WTC11 (cell line): ENCODE measurements at regions not wholly inside any gene's neighbourhood (a gene's known extent, or its start where the extent isn't known, plus 50 kb on each side); places are given as distances from the start of the nearest gene placed in this dataset.

ENCODE experiments used
- ATAC-seq: fragments of 200-7000 bp; cut with Tn5 transposase; 2 replicates; pipeline ENCODE4 v1.10.0; 2021; ENCODE audit warnings: mild to moderate bottlenecking, moderate library complexity
- CTCF ChIA-PET: fragments of 300-600 bp; sonication (Branson Sonifier 250); formaldehyde crosslinking; loops from one replicate; lab custom pipeline; 2021; ENCODE audit warnings: antibody characterized with exemption; lab: Charles Lee
- POLR2A ChIA-PET: fragments of 350-600 bp; sonication (Branson Sonifier 250); formaldehyde crosslinking; loops from one replicate; lab custom pipeline; 2021; ENCODE audit warnings: antibody characterized with exemption; lab: Charles Lee
- DNase-seq: peaks from one replicate; pipeline ENCODE4 v3.0.0; 2021; ENCODE audit warnings: low spot score
- H3K27ac Mint-ChIP-seq: 2 replicates; pipeline ENCODE4 v1.8.0; 2021; ENCODE audit warnings: mixed read lengths
- H3K27me3 Mint-ChIP-seq: 2 replicates; pipeline ENCODE4 v1.8.0; 2021; ENCODE audit warnings: low read depth, mild to moderate bottlenecking, moderate library complexity, mixed read lengths
- H3K36me3 Mint-ChIP-seq: 2 replicates; pipeline ENCODE4 v1.8.0; 2021; ENCODE audit warnings: mixed read lengths
- H3K4me1 Mint-ChIP-seq: 2 replicates; pipeline ENCODE4 v1.8.0; 2022; ENCODE audit warnings: mixed read lengths
- H3K4me3 Mint-ChIP-seq: 2 replicates; pipeline ENCODE4 v1.8.0; 2021; ENCODE audit warnings: mild to moderate bottlenecking, moderate library complexity, mixed read lengths
- H3K9me3 Mint-ChIP-seq: 2 replicates; pipeline ENCODE4 v1.8.0; 2021; ENCODE audit warnings: mixed read lengths
- CREB1 ChIP-seq: sonication (generic); formaldehyde crosslinking; IDR thresholded peaks from 2 replicates; pipeline ENCODE4 v1.8.0; 2023; ENCODE audit warnings: mild to moderate bottlenecking, missing genetic modification reagents
- CREM ChIP-seq: sonication (generic); formaldehyde crosslinking; IDR thresholded peaks from 2 replicates; pipeline ENCODE4 v1.8.1; 2022; ENCODE audit warnings: mild to moderate bottlenecking, missing genetic modification reagents, moderate library complexity
- ESRRA ChIP-seq: sonication (generic); formaldehyde crosslinking; IDR thresholded peaks from 2 replicates; pipeline ENCODE4 v1.8.1; 2022; ENCODE audit warnings: mild to moderate bottlenecking, missing genetic modification reagents, borderline replicate concordance
- FOXP1 ChIP-seq: sonication (generic); formaldehyde crosslinking; IDR thresholded peaks from 2 replicates; pipeline ENCODE4 v1.8.0; 2022; ENCODE audit warnings: missing genetic modification reagents, mild to moderate bottlenecking, moderate library complexity, borderline replicate concordance
- JUN ChIP-seq: sonication (generic); formaldehyde crosslinking; IDR thresholded peaks from 2 replicates; pipeline ENCODE4 v1.8.0; 2023; ENCODE audit warnings: mild to moderate bottlenecking, missing genetic modification reagents
- MYBL2 ChIP-seq: sonication (generic); formaldehyde crosslinking; IDR thresholded peaks from 2 replicates; pipeline ENCODE4 v1.8.1; 2023; ENCODE audit warnings: mild to moderate bottlenecking, moderate library complexity, missing genetic modification reagents
- NR1H2 ChIP-seq: sonication (generic); formaldehyde crosslinking; IDR thresholded peaks from 2 replicates; pipeline ENCODE4 v1.9.0; 2021; ENCODE audit warnings: mild to moderate bottlenecking, moderate library complexity, missing genetic modification reagents
- SP1 ChIP-seq: sonication (generic); formaldehyde crosslinking; conservative IDR thresholded peaks from 2 replicates; pipeline ENCODE4 v1.8.1; 2022; ENCODE audit warnings: missing genetic modification reagents
- TEAD4 ChIP-seq: sonication (generic); formaldehyde crosslinking; IDR thresholded peaks from 2 replicates; pipeline ENCODE4 v1.8.0; 2022; ENCODE audit warnings: mild to moderate bottlenecking, missing genetic modification reagents
- TP53 ChIP-seq: sonication (generic); formaldehyde crosslinking; IDR thresholded peaks from 2 replicates; pipeline ENCODE4 v1.8.1; 2023; ENCODE audit warnings: mild to moderate bottlenecking, missing genetic modification reagents
- ZNF138 ChIP-seq: sonication (generic); formaldehyde crosslinking; conservative IDR thresholded peaks from 2 replicates; pipeline ENCODE4 v1.8.1; 2022; ENCODE audit warnings: mild to moderate bottlenecking, moderate library complexity, missing genetic modification reagents
- ZNF232 ChIP-seq: sonication (generic); formaldehyde crosslinking; IDR thresholded peaks from 2 replicates; pipeline ENCODE4 v1.8.0; 2022; ENCODE audit warnings: mild to moderate bottlenecking, missing genetic modification reagents
- ZNF423 ChIP-seq: fragments of 250-450 bp; sonication (Bioruptor Pico); IDR thresholded peaks from 2 replicates; pipeline ENCODE4 v2.1.2; 2022; ENCODE audit warnings: mild to moderate bottlenecking, moderate library complexity
- ZNF671 ChIP-seq: fragments of 250-450 bp; sonication (Bioruptor Pico); IDR thresholded peaks from 2 replicates; pipeline ENCODE4 v1.8.0; 2021; ENCODE audit warnings: mild to moderate bottlenecking
- TF ChIP-seq, protein P1 (sequence below): fragments of 250-450 bp; sonication (Bioruptor Pico); IDR thresholded peaks from 2 replicates; pipeline ENCODE4 v1.9.0; 2021; ENCODE audit warnings: moderate library complexity, mild to moderate bottlenecking, inconsistent platforms, borderline replicate concordance
- TF ChIP-seq, protein P2 (sequence below): sonication (generic); formaldehyde crosslinking; IDR thresholded peaks from 2 replicates; pipeline ENCODE4 v1.8.0; 2022; ENCODE audit warnings: mild to moderate bottlenecking, missing genetic modification reagents
- TF ChIP-seq, protein P3 (sequence below): sonication (generic); formaldehyde crosslinking; conservative IDR thresholded peaks from 2 replicates; pipeline ENCODE4 v1.8.1; 2022; ENCODE audit warnings: mild to moderate bottlenecking, missing genetic modification reagents
- TF ChIP-seq, protein P4 (sequence below): fragments of 200-600 bp; IDR thresholded peaks from 2 replicates; pipeline ENCODE4 v1.8.0; 2022; ENCODE audit warnings: antibody characterized with exemption
- TF ChIP-seq, protein P5 (sequence below): sonication (generic); formaldehyde crosslinking; IDR thresholded peaks from 2 replicates; pipeline ENCODE4 v1.8.0; 2023; ENCODE audit warnings: mild to moderate bottlenecking, missing genetic modification reagents
- TF ChIP-seq, protein P6 (sequence below): fragments of 250-450 bp; sonication (Bioruptor Pico); IDR thresholded peaks from 2 replicates; pipeline ENCODE4 v1.9.0; 2021; ENCODE audit warnings: mild to moderate bottlenecking
- TF ChIP-seq, protein P7 (sequence below): sonication (generic); formaldehyde crosslinking; IDR thresholded peaks from 2 replicates; pipeline ENCODE4 v1.8.0; 2023; ENCODE audit warnings: missing genetic modification reagents, mild to moderate bottlenecking, borderline replicate concordance
- TF ChIP-seq, protein P8 (sequence below): sonication (generic); formaldehyde crosslinking; IDR thresholded peaks from 2 replicates; pipeline ENCODE4 v1.8.1; 2022; ENCODE audit warnings: mild to moderate bottlenecking, moderate library complexity, missing genetic modification reagents

DNA sequence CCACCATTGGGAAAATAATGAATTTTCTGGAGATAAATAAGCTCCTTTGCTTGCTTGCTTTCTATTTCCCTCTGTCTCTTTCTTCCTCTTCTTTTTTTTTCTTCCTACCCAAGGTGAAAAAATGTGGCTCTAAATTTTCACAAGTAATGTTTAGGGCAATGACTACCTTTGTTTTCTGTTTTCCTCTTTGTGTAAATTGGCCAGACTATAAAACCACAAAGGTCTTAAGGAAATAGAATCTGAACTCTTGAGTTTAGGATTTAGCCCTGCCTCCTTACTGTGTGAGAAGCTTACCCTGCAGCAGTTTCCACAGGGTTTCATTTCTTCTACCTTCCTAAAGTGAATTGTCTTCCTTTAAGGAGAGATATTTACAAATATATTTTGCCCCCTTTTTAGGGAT lies 330.4 kb downstream of the ARL4A start (continued):
- TF ChIP-seq ZNF138, result no peak
- no peak for TF ChIP-seq MYBL2 (CRISPR knock-in tag)
- TF ChIP-seq TEAD4 (CRISPR knock-in tag), result no peak
- no peak for TF ChIP-seq CREM (CRISPR knock-in tag)
- TF ChIP-seq NR1H2 (CRISPR knock-in tag), result no peak
- TF ChIP-seq, protein P1, sequence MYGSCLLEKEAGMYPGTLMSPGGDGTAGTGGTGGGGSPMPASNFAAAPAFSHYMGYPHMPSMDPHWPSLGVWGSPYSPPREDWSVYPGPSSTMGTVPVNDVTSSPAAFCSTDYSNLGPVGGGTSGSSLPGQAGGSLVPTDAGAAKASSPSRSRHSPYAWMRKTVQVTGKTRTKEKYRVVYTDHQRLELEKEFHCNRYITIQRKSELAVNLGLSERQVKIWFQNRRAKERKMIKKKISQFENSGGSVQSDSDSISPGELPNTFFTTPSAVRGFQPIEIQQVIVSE (CRISPR knock-in tag), result no peak
- no peak for TF ChIP-seq ESRRA (CRISPR knock-in tag)
- TF ChIP-seq, protein P2, sequence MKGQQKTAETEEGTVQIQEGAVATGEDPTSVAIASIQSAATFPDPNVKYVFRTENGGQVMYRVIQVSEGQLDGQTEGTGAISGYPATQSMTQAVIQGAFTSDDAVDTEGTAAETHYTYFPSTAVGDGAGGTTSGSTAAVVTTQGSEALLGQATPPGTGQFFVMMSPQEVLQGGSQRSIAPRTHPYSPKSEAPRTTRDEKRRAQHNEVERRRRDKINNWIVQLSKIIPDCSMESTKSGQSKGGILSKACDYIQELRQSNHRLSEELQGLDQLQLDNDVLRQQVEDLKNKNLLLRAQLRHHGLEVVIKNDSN (CRISPR knock-in tag), result no peak

DNA sequence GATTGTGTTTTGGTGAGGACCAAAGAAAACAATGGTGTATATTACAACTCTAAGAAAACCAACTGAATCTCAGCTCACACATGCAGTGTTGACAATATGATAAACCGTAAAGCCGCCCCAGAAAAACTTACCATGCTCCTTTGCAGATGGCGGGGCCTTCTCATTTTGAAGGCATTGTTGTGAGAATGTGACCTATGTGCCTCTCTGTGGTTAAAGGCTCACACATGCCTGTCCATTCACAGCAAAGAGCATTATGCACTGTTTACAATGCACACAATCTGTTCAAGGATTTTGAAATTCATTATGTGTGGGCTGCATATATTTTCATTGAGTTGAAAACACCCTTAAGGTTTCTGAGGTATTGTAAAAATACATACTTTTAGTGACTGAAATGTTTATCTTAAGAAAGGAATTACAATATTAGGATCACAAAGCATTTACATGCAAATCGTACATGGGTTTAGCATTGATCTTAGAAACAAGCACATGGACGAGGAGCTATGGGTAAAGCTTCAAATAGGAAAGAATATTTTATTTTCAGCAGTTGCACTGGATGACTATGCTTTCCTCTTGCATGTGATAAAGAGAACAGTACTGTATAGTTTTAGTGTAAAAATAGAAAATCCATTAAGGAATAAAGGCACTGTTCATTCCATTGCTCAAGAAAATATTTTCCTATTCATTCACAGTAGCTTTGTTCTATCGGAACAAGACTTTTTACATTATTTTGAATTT lies 334.3 kb downstream of the ARL4A start:
- no peak for ATAC-seq
- no peak for DNase-seq
- Mint-ChIP-seq H3K27ac (no peak overlapping the region), H3K9me3 (peaks cover 10% of the 10 kb centered on the region; the same call in 1 of the 2 replicates), H3K4me1 (peaks cover 32% of the 10 kb centered on the region), H3K27me3 (no peaks in the 10 kb centered on the region), H3K4me3 (no peak overlapping the region), H3K36me3 (no peaks in the 10 kb centered on the region)
- ChIA-PET CTCF (no interaction called here), POLR2A (no interaction called here)
- TF ChIP-seq, protein P3, sequence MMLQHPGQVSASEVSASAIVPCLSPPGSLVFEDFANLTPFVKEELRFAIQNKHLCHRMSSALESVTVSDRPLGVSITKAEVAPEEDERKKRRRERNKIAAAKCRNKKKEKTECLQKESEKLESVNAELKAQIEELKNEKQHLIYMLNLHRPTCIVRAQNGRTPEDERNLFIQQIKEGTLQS (CRISPR knock-in tag), result no peak
- TF ChIP-seq, protein P4, sequence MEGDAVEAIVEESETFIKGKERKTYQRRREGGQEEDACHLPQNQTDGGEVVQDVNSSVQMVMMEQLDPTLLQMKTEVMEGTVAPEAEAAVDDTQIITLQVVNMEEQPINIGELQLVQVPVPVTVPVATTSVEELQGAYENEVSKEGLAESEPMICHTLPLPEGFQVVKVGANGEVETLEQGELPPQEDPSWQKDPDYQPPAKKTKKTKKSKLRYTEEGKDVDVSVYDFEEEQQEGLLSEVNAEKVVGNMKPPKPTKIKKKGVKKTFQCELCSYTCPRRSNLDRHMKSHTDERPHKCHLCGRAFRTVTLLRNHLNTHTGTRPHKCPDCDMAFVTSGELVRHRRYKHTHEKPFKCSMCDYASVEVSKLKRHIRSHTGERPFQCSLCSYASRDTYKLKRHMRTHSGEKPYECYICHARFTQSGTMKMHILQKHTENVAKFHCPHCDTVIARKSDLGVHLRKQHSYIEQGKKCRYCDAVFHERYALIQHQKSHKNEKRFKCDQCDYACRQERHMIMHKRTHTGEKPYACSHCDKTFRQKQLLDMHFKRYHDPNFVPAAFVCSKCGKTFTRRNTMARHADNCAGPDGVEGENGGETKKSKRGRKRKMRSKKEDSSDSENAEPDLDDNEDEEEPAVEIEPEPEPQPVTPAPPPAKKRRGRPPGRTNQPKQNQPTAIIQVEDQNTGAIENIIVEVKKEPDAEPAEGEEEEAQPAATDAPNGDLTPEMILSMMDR, result no peak
- TF ChIP-seq, protein P5, sequence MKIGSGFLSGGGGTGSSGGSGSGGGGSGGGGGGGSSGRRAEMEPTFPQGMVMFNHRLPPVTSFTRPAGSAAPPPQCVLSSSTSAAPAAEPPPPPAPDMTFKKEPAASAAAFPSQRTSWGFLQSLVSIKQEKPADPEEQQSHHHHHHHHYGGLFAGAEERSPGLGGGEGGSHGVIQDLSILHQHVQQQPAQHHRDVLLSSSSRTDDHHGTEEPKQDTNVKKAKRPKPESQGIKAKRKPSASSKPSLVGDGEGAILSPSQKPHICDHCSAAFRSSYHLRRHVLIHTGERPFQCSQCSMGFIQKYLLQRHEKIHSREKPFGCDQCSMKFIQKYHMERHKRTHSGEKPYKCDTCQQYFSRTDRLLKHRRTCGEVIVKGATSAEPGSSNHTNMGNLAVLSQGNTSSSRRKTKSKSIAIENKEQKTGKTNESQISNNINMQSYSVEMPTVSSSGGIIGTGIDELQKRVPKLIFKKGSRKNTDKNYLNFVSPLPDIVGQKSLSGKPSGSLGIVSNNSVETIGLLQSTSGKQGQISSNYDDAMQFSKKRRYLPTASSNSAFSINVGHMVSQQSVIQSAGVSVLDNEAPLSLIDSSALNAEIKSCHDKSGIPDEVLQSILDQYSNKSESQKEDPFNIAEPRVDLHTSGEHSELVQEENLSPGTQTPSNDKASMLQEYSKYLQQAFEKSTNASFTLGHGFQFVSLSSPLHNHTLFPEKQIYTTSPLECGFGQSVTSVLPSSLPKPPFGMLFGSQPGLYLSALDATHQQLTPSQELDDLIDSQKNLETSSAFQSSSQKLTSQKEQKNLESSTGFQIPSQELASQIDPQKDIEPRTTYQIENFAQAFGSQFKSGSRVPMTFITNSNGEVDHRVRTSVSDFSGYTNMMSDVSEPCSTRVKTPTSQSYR, result no peak
- TF ChIP-seq, protein P6, sequence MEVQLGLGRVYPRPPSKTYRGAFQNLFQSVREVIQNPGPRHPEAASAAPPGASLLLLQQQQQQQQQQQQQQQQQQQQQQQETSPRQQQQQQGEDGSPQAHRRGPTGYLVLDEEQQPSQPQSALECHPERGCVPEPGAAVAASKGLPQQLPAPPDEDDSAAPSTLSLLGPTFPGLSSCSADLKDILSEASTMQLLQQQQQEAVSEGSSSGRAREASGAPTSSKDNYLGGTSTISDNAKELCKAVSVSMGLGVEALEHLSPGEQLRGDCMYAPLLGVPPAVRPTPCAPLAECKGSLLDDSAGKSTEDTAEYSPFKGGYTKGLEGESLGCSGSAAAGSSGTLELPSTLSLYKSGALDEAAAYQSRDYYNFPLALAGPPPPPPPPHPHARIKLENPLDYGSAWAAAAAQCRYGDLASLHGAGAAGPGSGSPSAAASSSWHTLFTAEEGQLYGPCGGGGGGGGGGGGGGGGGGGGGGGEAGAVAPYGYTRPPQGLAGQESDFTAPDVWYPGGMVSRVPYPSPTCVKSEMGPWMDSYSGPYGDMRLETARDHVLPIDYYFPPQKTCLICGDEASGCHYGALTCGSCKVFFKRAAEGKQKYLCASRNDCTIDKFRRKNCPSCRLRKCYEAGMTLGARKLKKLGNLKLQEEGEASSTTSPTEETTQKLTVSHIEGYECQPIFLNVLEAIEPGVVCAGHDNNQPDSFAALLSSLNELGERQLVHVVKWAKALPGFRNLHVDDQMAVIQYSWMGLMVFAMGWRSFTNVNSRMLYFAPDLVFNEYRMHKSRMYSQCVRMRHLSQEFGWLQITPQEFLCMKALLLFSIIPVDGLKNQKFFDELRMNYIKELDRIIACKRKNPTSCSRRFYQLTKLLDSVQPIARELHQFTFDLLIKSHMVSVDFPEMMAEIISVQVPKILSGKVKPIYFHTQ, result no peak
- no peak for TF ChIP-seq ZNF671 (CRISPR knock-in tag)
- TF ChIP-seq CREB1, result no peak
- TF ChIP-seq, protein P7, sequence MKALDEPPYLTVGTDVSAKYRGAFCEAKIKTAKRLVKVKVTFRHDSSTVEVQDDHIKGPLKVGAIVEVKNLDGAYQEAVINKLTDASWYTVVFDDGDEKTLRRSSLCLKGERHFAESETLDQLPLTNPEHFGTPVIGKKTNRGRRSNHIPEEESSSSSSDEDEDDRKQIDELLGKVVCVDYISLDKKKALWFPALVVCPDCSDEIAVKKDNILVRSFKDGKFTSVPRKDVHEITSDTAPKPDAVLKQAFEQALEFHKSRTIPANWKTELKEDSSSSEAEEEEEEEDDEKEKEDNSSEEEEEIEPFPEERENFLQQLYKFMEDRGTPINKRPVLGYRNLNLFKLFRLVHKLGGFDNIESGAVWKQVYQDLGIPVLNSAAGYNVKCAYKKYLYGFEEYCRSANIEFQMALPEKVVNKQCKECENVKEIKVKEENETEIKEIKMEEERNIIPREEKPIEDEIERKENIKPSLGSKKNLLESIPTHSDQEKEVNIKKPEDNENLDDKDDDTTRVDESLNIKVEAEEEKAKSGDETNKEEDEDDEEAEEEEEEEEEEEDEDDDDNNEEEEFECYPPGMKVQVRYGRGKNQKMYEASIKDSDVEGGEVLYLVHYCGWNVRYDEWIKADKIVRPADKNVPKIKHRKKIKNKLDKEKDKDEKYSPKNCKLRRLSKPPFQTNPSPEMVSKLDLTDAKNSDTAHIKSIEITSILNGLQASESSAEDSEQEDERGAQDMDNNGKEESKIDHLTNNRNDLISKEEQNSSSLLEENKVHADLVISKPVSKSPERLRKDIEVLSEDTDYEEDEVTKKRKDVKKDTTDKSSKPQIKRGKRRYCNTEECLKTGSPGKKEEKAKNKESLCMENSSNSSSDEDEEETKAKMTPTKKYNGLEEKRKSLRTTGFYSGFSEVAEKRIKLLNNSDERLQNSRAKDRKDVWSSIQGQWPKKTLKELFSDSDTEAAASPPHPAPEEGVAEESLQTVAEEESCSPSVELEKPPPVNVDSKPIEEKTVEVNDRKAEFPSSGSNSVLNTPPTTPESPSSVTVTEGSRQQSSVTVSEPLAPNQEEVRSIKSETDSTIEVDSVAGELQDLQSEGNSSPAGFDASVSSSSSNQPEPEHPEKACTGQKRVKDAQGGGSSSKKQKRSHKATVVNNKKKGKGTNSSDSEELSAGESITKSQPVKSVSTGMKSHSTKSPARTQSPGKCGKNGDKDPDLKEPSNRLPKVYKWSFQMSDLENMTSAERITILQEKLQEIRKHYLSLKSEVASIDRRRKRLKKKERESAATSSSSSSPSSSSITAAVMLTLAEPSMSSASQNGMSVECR (CRISPR knock-in tag), result no peak
- no peak for TF ChIP-seq ZNF232
- no peak for TF ChIP-seq JUN (CRISPR knock-in tag)
- TF ChIP-seq ZNF138, result no peak
- TF ChIP-seq, protein P8, sequence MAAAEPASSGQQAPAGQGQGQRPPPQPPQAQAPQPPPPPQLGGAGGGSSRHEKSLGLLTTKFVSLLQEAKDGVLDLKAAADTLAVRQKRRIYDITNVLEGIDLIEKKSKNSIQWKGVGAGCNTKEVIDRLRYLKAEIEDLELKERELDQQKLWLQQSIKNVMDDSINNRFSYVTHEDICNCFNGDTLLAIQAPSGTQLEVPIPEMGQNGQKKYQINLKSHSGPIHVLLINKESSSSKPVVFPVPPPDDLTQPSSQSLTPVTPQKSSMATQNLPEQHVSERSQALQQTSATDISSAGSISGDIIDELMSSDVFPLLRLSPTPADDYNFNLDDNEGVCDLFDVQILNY (CRISPR knock-in tag), result no peak
- no peak for TF ChIP-seq SP1 (CRISPR knock-in tag)
- TF ChIP-seq TP53 (CRISPR knock-in tag), result no peak
- no peak for TF ChIP-seq FOXP1 (CRISPR knock-in tag)
- TF ChIP-seq ZNF423 (CRISPR knock-in tag), result no peak
